Embryonic facial prominence (tissue), 1 donor: ENCODE measurements at regions not wholly inside any gene's neighbourhood (a gene's known extent, or its start where the extent isn't known, plus 50 kb on each side); places are given as distances from the start of the nearest gene placed in this dataset.
"Not testable (repeated sequence)": the region's sequence is repeated elsewhere in the genome, so short reads cannot be mapped to it uniquely, and the experiment has no call there.

ENCODE experiments used
- DNase-seq: peaks from one replicate; pipeline ENCODE4 v3.0.0-alpha.2; 2016; ENCODE audit errors: extremely low spot score

DNA sequence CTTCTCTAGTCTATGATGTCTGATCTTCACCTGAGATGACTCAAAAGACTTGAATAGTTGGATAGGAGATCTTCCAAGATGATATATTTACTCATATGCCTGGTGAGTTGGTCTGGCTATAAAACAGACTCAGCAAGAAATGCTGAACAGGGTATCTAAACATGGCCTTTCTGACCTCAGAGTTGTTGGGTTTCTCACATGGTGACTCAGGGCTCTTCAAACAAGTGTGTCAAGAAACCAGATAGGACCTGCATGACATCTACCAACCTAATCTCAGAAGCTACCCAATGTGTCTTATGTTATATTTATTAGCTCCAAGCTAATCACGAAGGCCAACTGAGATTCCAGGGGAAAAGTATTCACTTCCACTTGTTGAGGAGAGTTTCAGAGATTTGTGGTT, 1477.3 kb downstream of the CDH8 start:
- no peak for DNase-seq

DNA sequence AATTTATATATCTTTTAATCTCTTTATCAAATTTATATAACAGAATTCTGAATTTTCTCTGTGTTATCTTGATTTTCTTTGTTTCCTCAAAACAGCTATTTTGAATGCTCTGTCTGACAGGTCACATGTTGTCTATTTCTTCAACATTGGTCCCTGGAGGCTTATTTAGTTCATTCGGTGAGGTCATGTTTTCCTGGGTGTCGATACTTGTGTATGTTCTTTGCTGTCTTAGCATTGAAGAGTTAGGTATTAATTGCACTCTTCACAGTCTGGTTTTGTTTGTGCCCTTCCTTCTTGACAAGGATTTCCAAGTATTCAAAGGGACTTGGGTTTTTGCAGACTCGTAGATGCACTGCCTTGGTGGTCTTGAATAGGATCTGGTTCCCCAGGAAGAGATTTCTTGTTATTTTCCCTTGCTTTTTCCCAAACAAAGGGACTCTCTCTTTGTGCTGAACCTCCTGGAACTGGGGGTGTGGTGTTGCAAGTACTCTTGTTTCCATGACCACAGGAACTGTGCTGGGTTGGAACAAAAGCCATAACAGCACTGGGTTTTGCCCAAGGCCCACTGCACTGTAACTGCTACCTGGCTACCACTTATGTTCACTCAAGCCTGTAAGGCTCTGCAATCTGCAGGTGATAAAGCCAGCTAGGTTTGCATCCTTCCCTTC, 1483.0 kb downstream of the CDH8 start:
- DNase-seq, result no peak

DNA sequence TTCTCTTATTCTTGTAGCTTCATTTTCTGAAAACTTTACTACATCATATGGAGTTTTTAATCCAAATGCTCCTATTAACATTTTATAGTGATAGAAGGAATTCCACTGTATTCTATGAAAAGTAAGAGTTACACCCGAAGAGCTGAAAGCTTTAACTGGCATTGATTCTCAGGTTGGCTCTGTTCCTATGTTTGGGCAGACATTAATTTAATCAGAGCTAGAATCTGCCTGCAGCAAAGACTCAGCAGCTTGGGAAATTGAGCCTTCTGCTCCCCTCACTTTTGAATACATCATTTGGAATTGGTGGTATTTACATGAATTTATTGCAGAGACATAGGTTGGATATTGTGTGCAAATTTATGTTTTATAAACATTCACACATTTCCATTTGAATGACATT, 1494.7 kb downstream of the CDH8 start:
- no peak for DNase-seq

DNA sequence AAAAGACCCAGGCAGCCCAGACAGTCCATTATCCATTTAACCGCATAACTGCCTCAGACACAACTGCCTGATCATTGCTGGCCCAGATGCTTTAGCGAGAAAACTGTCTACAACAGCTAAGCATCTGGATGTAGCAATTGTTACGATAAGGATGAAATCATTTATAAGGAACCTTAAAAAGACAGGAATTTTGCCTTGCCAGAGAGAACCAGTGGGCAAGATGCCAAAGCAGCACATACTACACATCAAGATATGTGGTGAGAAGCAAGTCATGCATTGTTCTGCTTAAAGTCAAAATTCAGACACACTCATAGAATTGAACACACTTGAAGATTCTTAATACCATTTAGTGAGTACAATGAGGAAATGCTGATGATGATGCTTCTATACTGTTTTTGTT, 1525.3 kb downstream of the CDH8 start:
- no peak for DNase-seq

DNA sequence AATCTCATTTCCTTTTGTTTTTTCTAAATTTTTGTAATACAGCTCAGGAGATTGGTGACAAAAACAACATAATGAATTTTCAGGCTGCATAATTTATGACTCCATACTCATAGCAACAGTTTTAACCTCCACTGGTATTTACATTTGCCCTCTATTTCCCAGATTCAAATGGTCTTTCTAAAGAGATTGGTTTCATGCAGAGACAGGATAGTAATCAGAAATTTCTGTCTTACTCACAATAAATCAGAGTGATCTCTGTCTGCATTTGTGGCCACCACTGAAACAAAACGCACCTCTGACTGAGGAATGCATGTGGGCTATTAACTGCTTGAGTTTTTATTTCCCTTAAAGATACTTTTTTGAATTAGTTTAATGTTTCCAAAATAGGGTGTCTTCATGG, 1526.0 kb downstream of the CDH8 start:
- no peak for DNase-seq

DNA sequence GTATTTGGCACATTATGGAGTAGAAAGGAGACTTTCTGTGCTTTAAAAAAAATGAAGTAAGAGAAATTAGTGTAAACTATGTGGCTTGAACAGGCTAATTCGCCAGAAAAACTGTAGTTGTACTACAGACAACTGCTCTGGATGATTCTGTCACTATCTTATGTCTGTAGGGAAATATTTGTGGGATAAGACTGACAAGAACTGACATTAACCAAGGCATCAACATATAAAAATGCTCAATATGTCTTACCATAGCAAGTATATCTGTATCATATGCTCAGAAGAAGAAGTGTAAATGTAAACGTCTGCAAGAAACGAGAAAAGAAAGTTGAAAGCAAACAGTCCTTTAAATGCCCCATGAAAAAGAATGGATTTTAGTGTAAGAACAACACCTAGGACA, 1545.0 kb downstream of the CDH8 start:
- DNase-seq, result no peak

DNA sequence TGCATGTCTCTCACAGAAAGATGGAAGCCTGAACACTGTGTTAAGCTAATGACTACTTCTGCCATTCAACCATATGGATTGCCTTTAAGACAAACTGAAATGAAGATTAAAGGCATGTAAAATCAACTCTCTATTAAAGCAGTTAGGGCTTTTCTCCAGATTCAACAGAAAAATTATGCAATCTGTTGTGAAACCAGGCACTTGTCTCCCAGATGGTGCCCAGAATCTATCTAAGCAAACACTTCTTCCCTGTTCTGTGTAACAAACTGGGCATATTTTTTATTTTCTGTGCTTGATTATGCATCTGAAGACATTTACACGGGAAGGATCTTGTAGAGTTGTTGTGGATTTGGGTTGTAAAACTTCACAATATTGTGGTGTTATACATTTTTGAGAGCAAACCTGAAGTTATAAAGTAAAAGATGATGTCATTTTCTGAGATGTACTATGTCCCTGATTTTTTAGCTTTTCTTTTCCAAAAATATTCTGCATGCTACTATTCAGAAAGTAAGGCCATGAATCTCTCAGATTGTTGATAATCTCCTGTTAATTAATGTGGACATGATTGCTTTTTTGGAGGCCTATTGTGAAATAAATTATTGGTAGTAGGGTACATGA, 1550.3 kb downstream of the CDH8 start:
- no peak for DNase-seq

DNA sequence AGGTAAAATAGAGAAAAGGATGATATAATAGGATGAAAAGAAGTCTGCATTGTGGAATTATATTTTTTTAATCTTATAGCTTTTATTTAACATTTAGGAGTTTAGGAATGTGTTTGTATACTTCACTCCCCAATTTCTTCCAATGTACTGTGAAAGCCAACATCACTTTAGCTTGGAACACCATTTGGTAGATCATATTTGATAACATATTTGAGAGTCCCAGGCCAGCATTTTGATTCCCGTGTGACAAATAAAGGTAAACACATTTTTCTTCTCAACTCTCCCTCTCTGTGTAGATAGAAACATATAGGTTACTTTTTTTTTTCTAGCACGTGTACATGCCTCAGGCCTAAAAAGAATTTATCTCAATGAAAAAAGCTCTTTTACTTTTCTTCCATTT, 1551.3 kb downstream of the CDH8 start:
- no peak for DNase-seq

DNA sequence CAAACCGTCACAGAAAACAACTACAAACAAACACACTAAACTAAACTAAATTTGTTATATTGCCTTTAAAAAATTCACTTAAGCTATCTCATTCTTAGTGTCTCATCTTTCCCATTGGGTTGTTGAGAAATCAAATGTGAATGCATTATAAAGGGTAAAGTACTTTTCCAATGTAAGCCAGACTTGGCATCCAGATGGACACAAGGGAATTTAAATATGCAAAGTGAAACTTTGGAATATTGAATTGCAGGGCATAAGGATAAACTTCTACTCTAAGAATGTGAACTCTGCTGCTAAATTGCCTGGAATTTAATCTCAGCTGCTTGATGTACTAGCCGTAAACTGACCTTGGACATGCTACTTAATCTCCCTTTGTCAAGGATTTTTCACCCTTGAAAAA, 1554.6 kb downstream of the CDH8 start:
- no peak for DNase-seq

DNA sequence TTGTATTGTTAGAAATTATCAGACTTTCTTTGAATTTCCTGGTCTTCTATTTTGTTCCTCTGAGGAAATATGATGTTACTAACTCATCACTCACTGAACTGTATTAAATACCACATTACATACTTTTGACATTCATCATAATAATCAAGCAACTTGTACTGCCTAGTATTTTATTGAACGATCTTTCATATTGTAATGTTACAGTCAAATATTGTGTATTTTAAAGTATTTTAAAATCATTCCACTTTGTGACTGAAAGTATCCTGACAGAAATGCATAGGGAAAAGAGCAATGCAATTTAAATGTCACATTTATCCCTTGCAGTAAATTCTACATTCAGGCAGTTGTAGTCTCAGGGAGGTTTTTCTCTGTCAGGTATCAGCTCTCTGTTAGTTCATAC, 1557.4 kb downstream of the CDH8 start:
- DNase-seq, result no peak

DNA sequence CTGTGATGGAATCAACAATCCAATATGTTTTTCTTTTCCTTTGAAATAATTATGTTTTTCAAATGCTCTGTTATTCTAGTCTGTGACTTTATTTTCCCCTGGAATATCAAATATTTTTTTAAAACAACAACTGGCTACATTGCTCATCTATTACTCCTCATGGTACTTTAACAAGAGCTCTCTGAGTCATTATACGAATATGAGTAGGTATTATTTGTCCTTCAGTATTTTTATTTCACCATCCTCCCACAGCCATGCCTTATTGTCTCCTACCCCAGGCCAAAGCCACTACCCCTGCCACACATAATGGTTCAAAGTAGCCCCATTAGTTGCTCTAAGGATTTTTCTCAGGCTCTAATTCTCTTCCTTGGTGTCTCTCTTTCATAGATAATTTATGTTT, 1572.3 kb downstream of the CDH8 start:
- DNase-seq, result no peak

DNA sequence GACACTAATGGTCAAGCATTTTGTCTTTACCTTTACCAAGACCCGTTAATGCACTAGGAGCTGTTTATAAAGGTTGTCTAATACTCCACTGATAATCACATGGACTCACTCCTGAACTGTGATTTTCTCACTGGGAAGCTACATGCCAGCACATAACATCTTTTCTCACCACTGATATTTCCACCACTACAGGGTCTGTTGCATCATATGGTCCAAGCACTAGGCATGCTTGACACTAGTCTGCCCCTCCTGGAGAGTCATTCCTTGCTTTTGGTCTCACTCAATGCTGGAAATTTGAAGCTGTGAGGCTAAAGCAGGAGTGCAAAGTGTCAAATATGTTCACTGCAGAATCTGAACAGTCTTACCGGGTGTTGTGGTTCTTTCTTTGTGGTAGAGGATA, 1576.8 kb downstream of the CDH8 start:
- DNase-seq, result no peak

DNA sequence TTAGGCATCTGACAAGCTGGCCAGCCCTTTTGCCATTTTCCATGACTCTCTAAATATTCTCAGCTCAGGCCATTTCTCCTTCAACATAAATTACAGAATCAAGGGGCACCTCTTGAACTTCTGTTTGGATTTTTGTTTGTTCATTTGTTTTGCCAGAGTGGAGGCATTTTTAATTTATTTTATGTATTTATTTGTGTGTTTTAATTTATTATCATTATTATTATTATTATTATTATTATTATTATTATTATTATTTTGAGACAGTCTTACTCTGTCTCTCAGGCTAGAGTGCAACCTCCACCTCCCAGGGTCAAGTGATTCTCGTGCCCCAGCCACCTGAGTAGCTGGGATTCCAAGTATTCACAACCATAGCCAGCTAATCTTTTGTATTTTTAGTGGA, 1578.0 kb downstream of the CDH8 start:
- DNase-seq, result no peak

DNA sequence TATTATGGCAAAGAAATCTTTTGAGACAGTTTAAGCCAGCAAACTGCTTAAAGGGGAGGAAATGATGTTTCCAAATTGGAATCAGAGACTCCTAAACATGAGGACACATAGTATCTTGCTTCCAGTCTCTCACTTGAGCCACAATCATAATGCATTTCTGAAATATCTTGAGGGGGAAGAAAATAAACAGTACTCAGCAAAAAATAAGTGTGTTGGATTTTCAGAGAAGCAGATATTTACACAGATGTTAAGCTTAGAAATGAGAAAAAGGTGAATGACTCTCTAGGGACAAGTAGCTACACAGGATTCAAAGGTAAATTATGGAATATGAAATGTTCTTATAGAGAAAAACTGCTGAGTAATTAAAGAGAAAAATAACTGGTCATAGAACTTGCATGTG, 1583.6 kb downstream of the CDH8 start:
- no peak for DNase-seq

DNA sequence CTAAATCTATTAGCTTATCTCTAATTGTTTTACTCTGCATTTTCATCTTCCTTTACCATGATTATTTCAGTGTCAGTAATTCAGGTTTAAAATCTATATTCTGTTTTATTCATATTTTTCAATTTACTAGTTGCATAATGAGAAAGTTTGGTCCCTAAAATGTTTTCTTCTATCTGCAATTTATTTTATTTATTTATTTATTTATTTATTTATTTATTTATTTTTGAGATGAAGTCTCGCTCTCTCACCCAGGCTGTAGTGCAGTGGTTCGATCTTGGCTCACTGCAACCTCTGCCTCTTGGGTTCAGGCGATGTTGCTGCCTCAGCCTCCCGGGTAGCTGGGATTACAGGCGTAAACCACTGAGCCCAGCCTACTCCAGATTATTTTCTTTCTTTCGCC, 1597.3 kb downstream of the CDH8 start:
- no peak for DNase-seq

DNA sequence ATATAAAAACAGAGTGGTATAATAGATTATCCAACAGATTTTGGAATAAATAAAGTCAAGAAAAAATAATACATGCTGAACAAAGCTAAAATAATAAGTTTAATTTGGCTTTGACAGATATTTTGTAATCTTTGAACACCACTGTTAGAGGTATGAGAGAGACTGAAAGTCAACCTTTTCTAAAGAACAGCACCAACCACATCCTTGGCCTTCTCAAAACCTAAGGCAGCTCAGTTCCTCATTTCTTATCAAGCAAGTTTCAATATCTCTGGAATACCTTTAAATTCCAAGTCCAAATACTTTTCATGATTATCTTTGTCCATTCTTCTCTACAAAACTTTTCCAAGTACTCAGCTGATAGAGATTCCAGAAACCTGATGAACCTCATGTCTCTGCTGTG, 1603.8 kb downstream of the CDH8 start:
- no peak for DNase-seq

DNA sequence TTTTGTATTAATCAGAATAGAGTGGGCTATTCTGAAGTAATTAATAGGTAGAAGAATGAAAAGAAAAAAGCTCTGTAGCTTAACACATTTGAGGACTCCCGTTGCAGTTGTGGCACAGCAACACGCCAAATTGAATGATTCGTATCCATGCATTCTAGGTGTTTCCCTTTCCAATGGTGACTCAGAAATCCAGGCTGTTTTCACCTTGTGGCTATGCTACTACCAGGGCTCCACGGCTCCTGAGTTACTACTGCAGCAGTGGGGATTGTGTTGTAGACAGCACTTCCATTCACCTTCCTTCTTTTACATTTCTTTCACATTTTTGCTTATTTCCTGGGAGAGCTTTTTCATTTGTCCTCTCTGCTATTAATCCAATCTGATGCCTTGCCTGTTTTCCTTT, 1616.4 kb downstream of the CDH8 start:
- no peak for DNase-seq

DNA sequence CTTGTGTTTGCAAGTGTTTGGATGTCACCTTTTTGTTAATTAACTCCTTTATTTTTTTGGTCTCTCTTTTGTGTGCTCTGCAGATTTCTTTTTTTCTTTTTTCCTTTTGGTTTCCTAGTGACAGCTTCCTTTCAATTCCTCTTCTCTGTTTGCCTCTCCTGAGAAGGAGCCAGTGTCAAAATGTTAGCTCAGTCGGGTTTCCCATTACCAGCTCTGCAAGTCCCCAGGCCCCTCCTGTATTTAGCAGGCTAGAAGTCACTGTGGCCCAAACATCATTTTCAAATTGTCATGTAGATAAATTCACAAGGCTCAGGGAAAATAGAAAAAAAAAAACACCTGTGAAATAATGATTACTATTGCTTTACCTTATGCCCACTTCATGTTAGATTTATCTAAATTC, 1621.6 kb downstream of the CDH8 start:
- no peak for DNase-seq

DNA sequence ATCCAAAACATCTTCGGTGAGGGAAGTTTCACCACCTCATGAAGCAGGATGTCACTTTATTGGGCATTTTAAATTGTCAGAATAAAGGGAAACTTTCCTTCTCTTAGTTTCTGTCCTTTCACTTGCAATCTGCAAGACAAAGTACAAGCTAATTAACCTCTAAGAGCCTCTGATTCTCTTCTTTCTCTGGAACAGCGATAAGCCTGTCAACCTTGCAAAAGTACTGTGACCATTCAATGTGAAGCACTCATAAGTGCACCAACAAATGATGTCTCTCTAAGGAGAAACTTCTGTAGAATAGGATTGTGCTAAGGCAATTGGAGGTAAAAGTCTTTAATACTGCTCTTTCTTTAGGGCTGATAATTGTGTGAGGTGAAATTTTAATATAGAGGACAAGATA, 1622.3 kb downstream of the CDH8 start:
- DNase-seq, result no peak

DNA sequence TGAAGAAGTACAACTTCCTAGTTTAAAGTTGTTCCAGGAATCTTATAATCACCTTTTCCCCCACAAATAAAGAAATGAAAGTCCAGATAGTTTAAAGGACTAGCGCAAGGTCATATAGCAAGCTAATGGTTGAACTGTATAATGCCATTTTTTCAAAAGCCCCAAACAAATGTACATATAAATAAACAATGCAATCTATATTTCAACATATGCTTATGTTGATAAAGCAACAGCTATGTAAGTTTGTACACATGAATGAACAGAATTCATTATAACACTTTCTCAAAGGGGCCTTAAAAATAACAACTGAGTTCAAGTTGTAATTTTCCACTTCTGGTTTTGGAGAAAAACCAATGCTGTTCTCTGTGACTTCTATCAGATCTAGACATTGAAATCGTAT, 1628.6 kb downstream of the CDH8 start:
- no peak for DNase-seq

DNA sequence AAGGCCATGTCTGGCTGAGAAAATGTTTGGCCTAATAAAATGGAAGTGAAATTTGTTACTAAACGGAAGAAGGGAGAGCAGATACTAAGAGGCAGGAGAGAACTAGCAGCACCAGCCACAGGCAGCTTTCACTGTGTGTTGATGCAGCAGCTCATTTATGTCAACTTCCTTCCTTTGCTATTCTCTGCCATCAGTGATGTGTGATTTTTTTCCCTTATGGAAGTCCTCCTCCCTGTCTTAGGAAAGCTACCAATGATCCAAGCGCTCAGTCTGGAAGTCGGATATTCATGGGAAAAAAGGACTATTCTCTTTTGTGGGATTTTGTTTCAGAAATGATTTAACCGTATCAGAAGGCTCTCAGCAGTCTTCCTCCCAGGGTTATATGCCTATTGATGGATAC, 1629.2 kb downstream of the CDH8 start:
- DNase-seq, result no peak

DNA sequence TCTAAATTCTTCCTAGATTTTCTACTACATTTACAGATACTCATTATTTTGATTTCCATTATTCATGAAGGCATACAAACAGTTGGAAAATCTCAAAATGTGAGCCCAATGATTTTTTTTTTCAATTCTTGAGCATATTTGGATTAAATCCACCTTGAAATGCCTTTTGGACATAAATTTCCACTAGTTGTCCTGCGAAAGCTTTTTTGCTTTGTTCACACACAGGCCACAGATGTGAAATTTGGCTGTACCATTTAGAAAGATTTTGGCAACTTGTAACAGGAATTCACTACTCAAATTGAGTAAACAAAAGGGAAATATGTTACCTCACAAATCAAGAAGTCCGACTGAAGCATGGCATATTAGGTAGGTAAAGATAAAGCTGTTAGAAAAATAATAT, 1631.0 kb downstream of the CDH8 start:
- DNase-seq, result no peak

DNA sequence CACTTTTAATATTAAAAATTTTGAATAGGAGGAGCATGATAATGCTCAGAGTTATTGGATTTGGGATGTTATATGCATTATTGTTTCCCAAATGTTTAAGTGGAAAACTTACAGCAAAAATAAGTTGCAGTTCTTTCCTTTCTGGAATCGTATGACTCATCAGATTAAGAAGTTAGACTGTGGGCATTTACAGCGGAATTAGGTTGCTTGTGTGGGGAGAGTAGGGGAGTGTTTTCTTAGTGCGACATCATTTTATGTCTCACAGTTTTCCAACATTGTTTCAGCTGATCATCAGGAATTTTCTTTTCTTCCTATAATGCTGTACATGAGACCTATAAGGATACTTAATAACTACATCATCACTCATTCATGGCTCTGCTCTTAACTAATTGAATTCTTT, 1631.8 kb downstream of the CDH8 start:
- no peak for DNase-seq

DNA sequence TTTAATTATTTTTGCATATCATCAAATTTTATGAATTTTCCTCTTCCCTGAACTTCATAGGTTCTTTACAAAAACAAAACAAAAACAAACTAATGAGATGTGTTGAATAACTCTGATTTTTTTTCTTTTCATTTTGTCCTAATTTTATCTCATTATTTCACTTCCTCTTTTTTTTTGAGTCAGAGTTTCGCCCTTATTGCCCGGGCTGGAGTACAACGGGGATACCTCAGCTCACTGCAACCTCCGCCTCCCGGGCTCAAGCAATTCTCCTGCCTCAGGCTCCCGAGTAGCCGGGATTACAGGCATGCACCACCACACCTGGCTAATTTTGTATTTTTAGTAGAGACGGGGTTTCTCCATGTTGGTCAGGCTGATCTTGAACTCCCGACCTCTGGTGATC, 1633.3 kb downstream of the CDH8 start:
- not testable (repeated sequence) for DNase-seq
